Ovary (tissue), 7 donors: ENCODE measurements at regions not wholly inside any gene's neighbourhood (a gene's known extent, or its start where the extent isn't known, plus 50 kb on each side); places are given as distances from the start of the nearest gene placed in this dataset.

Experiments used
- DNase-seq, 5 donors: peaks; one replicate each; pipeline ENCODE4 v3.0.0-alpha.2; 2019 to 2020
- H3K27ac ChIP-seq, 2 donors: fragments of 200-600 bp; one replicate each; pipeline versions ENCODE4 v1.5.1 to v1.8.0; 2019 to 2022
- H3K27me3 ChIP-seq: fragments of 200-600 bp; one replicate; pipeline ENCODE4 v1.8.0; 2022
- H3K36me3 ChIP-seq: fragments of 200-600 bp; sonication (generic); one replicate; pipeline ENCODE4 v1.5.1; 2019
- H3K4me1 ChIP-seq: one replicate; pipeline ENCODE4 v1.8.1; 2013; ENCODE audit warnings: mild to moderate bottlenecking, moderate library complexity; ENCODE audit not compliant: insufficient read depth
- H3K4me3 ChIP-seq: fragments of 200-600 bp; sonication (generic); one replicate; pipeline ENCODE4 v1.5.1; 2017
- H3K9me3 ChIP-seq, 2 donors: fragments of 200-600 bp in 1 of 2; sonication (generic) in 1 of 2; one replicate each; pipeline versions ENCODE4 v1.5.1 to v1.8.1; 2013 to 2019; ENCODE audit warnings: mild to moderate bottlenecking in 1 of 2, moderate library complexity in 1 of 2
- CTCF ChIP-seq, 3 donors: fragments of 450-650 bp in 2 of 3; fragments of 200-600 bp in 1 of 3; IDR thresholded peaks; one replicate each; pipeline versions ENCODE4 v1.5.1 to v1.8.0; 2016 to 2022; ENCODE audit warnings: antibody characterized with exemption in 3 of 3, mild to moderate bottlenecking in 1 of 3
- EP300 ChIP-seq: sonication (generic); formaldehyde crosslinking; IDR thresholded peaks from one replicate; pipeline ENCODE4 v1.6.1; 2017; ENCODE audit warnings: antibody characterized with exemption
- POLR2A ChIP-seq: fragments of 450-650 bp; IDR thresholded peaks from one replicate; pipeline ENCODE4 v1.6.1; 2017; ENCODE audit warnings: antibody characterized with exemption, mild to moderate bottlenecking, moderate library complexity
- WGBS, 3 donors: extraction: QIAGEN DNeasy Blood & Tissue Kit in 1 of 3; methylation state at CpG; one replicate each; pipeline versions ENCODE4 v1.1.5 to v1.1.7; 2013 to 2017; 5-methylcytosine and 5-hydroxymethylcytosine counted together
- intact Hi-C, 4 donors: fragments of 100-400 bp; cut with DNase I; formaldehyde crosslinking; loops; one replicate each; pipeline versions ENCODE4 v1.11.0 to v1.15.1; 2022 to 2023
- donor health status: DM: no; HTN: no; CAD: no; lungs with moderate emphysema.
- donor health status: DM: no; HTN: no; CAD: no.
- donor health status: Bipolar disorder and iron deficiency.
- donor health status: DM: no; HTN: no; CAD: no.
- donor health status: DM: yes; HTN: yes; CAD: no.

- WGBS, 3 donors = 61 to 95% (median 93%) methylated on average over 1 of the region's 1 CpG
- H3K4me1 ChIP-seq = no peaks in the 10 kb centered on the region
- no peaks in the 10 kb centered on the region for H3K27me3 ChIP-seq
- DNase-seq = no peak
- no peaks in the 10 kb centered on the region for H3K36me3 ChIP-seq
- H3K27ac ChIP-seq = no peak overlapping the region
- TF ChIP-seq POLR2A (no peak), CTCF (IDR thresholded peaks at IDR 0.05) (no peak), EP300 (no peak)
- H3K9me3 ChIP-seq = no peaks in the 10 kb centered on the region
- no peak overlapping the region for H3K4me3 ChIP-seq
- intact Hi-C loops = no loop called here
Observed at GRCh38 chr5:125050926-125051325, 304.5 kb upstream of the ZNF608 start.

GRCh38 chr5:125052584-125052983, 306.1 kb upstream of the ZNF608 start:
- intact Hi-C loops = no loop called here
- H3K4me1 ChIP-seq = no peaks in the 10 kb centered on the region
- WGBS, 3 donors = 88 to 91% (median 90%) methylated on average over 7 of the region's 7 CpGs
- H3K4me3 ChIP-seq = no peak overlapping the region
- no peak overlapping the region for H3K27ac ChIP-seq
- H3K9me3 ChIP-seq = no peaks in the 10 kb centered on the region
- TF ChIP-seq POLR2A (no peak), EP300 (no peak), CTCF (IDR thresholded peaks at IDR 0.05) (no peak)
- DNase-seq = no peak
- H3K36me3 ChIP-seq = no peaks in the 10 kb centered on the region
- H3K27me3 ChIP-seq = no peaks in the 10 kb centered on the region

- no peak for TF ChIP-seq POLR2A
- TF ChIP-seq CTCF (IDR thresholded peaks at IDR 0.05) = no peak
- TF ChIP-seq EP300 = no peak
- Histone ChIP-seq H3K27me3 (no peaks in the 10 kb centered on the region), H3K4me1 (no peaks in the 10 kb centered on the region), H3K27ac (no peak overlapping the region), H3K4me3 (no peak overlapping the region), H3K9me3 (no peaks in the 10 kb centered on the region), H3K36me3 (no peaks in the 10 kb centered on the region)
- 57 to 95% (median 91%) methylated on average over 1 of the region's 1 CpG for WGBS, 3 donors
- intact Hi-C loops = no loop called here
- DNase-seq = no peak
Observed at GRCh38 chr5:125053179-125053578, 306.7 kb upstream of the ZNF608 start.

GRCh38 chr5:125054146-125054545, 307.7 kb upstream of the ZNF608 start:
- Histone ChIP-seq H3K9me3 (no peaks in the 10 kb centered on the region), H3K4me1 (no peaks in the 10 kb centered on the region), H3K36me3 (no peaks in the 10 kb centered on the region), H3K27ac (no peak overlapping the region), H3K27me3 (no peaks in the 10 kb centered on the region), H3K4me3 (no peak overlapping the region)
- intact Hi-C loops = no loop called here
- DNase-seq = no peak
- TF ChIP-seq EP300 = no peak
- no peak for TF ChIP-seq POLR2A
- no peak for TF ChIP-seq CTCF (IDR thresholded peaks at IDR 0.05)
- 88 to 99% (median 97%) methylated on average over 4 of the region's 4 CpGs for WGBS, 3 donors
